WERI-Rb-1 (cell line): ENCODE measurements at regions not wholly inside any gene's neighbourhood (a gene's known extent, or its start where the extent isn't known, plus 50 kb on each side); places are given as distances from the start of the nearest gene placed in this dataset.

ENCODE experiments used
- DNase-seq: peaks from one replicate; pipeline ENCODE4 v3.0.0-alpha.2; 2020
- H3K27ac ChIP-seq: fragments of 250-450 bp; sonication (Bioruptor Pico); 2 replicates; pipeline ENCODE4 v1.5.1; 2020; ENCODE audit warnings: mild to moderate bottlenecking, moderate library complexity
- H3K27me3 ChIP-seq: fragments of 250-450 bp; sonication (Bioruptor Pico); 2 replicates; pipeline ENCODE4 v1.5.1; 2021; ENCODE audit warnings: mild to moderate bottlenecking, low read depth, moderate library complexity; ENCODE audit not compliant: insufficient read depth, severe bottlenecking
- H3K36me3 ChIP-seq: fragments of 250-450 bp; sonication (Bioruptor Pico); 2 replicates; pipeline ENCODE4 v1.5.1; 2020; ENCODE audit warnings: mild to moderate bottlenecking, moderate library complexity
- H3K4me3 ChIP-seq: 2 replicates; pipeline ENCODE4 v1.5.1; 2011; ENCODE audit warnings: low read depth, mild to moderate bottlenecking, control low read depth, low read length
- H3K9me3 ChIP-seq: fragments of 250-450 bp; sonication (Bioruptor Pico); 2 replicates; pipeline ENCODE4 v1.5.1; 2021; ENCODE audit warnings: mild to moderate bottlenecking, moderate library complexity; ENCODE audit not compliant: severe bottlenecking
- TF ChIP-seq, protein P1 (sequence below): IDR thresholded peaks from 2 replicates; pipeline ENCODE4 v1.5.1; 2011; ENCODE audit warnings: low read depth, mild to moderate bottlenecking, control low read depth, inconsistent platforms, low read length

DNA sequence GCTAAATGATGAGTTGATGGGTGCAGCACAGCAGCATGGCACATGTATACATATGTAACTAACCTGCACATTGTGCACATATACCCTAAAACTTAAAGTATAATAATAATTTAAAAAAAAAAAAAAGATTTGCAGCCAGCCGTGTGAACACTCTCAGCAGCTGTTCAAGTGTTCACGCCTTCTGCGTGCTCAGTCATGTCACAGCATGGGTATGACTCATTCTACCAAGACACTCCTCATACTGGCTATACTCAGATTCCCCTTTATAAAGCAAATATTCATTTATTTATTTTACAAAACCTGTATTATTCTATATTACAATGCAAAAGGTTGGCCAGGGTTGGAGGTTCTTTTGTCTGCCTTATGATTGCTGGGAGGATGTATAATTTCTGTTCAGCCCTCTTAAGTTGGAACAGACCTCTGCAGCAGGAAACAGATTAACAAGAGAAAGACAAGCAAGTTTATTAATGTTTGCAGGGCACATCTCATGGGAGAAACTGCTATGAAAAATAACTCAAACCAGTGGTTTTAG lies 1230.6 kb upstream of the CHAC2 start:
- H3K4me3 ChIP-seq, result no peak overlapping the region
- H3K27ac ChIP-seq, result no peak overlapping the region
- H3K27me3 ChIP-seq, result no peaks in the 10 kb centered on the region
- no peaks in the 10 kb centered on the region for H3K9me3 ChIP-seq
- no peak for DNase-seq
- TF ChIP-seq, protein P1, sequence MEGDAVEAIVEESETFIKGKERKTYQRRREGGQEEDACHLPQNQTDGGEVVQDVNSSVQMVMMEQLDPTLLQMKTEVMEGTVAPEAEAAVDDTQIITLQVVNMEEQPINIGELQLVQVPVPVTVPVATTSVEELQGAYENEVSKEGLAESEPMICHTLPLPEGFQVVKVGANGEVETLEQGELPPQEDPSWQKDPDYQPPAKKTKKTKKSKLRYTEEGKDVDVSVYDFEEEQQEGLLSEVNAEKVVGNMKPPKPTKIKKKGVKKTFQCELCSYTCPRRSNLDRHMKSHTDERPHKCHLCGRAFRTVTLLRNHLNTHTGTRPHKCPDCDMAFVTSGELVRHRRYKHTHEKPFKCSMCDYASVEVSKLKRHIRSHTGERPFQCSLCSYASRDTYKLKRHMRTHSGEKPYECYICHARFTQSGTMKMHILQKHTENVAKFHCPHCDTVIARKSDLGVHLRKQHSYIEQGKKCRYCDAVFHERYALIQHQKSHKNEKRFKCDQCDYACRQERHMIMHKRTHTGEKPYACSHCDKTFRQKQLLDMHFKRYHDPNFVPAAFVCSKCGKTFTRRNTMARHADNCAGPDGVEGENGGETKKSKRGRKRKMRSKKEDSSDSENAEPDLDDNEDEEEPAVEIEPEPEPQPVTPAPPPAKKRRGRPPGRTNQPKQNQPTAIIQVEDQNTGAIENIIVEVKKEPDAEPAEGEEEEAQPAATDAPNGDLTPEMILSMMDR, result no peak
- H3K36me3 ChIP-seq, result no peaks in the 10 kb centered on the region

DNA sequence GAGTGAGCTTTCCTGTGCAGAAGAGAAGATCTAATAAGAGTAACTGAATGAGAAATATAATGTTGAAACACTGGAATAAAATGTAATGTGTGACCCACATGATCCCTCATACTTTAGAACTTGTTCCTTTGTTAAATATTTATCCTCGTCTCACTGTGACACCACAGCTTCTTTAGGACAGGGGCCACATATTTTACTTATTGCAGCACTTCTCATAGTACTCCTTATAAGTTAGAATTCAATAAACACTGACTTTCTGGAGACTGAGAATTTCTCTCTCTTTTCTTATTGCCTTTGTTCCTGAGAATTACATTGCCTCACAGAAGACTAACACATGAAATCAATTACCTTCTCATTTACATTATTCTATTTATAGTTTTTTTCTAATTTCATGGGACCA lies 1234.6 kb upstream of the CHAC2 start:
- H3K27me3 ChIP-seq, result no peaks in the 10 kb centered on the region
- no peak overlapping the region for H3K27ac ChIP-seq
- DNase-seq, result no peak
- TF ChIP-seq, protein P1, result no peak
- H3K36me3 ChIP-seq, result no peaks in the 10 kb centered on the region
- H3K9me3 ChIP-seq, result no peaks in the 10 kb centered on the region
- H3K4me3 ChIP-seq, result no peak overlapping the region

DNA sequence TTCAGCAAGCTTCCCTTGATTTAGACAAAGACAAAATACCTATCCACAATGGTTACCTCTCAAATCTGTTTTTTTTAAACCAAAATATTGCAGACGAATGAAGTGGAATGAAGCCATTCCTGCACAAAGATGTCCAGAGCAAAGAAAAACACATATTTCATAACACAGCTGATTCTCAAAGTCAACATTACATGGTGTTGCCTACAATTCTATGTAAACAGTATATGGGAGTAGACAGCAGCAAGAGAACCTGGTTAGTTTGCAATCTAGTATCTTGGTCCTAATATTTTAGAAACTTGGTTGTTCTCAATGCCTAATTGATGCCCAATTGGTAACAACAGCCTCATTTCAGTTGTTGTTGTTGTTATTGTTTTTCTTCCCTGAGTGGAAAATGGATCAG lies 1240.9 kb upstream of the CHAC2 start:
- no peak overlapping the region for H3K27ac ChIP-seq
- no peak overlapping the region for H3K4me3 ChIP-seq
- DNase-seq, result no peak
- H3K9me3 ChIP-seq, result no peaks in the 10 kb centered on the region
- TF ChIP-seq, protein P1, result no peak
- H3K36me3 ChIP-seq, result no peaks in the 10 kb centered on the region
- no peaks in the 10 kb centered on the region for H3K27me3 ChIP-seq

DNA sequence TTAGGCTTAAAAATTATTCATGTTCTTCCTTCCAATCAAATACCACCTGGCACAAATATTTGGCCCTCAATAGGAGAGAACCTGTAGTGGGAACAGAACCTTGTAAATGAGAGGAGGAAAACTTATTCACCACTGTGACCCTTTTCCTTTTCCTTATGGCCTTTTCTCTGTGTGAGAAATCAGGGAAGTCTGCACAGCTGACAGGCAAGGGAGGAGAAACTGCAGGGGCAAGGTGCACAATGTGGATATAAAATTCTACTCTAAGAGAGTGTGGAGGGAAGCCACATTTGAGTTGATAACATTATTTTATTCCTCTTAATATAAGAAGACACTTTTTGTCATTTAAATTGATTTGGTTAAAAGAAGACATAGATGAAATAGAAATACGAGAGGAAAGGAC lies 1247.0 kb upstream of the CHAC2 start:
- no peaks in the 10 kb centered on the region for H3K9me3 ChIP-seq
- DNase-seq, result no peak
- no peaks in the 10 kb centered on the region for H3K36me3 ChIP-seq
- no peaks in the 10 kb centered on the region for H3K27me3 ChIP-seq
- H3K4me3 ChIP-seq, result no peak overlapping the region
- H3K27ac ChIP-seq, result no peak overlapping the region
- TF ChIP-seq, protein P1, result no peak

DNA sequence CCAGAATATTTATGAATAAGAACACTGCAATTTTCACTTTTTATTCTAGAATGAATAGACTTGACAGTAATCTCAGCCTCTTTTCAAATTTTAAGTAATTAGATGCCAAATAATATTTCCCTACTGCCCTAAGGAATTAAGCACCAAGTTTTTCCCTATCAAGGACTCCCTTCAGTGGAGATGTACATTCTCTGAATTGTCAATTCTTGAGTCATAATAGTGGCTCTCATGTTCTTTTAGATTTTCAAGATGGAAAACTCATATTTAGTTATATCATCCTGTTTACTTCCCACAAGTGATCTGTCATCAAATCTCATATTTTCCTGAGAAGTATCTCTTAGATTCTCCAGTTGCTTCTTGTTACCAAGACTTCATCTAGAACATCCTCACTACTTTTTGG lies 1248.9 kb upstream of the CHAC2 start:
- TF ChIP-seq, protein P1, result no peak
- H3K36me3 ChIP-seq, result no peaks in the 10 kb centered on the region
- no peak for DNase-seq
- H3K9me3 ChIP-seq, result no peaks in the 10 kb centered on the region
- H3K27me3 ChIP-seq, result no peaks in the 10 kb centered on the region
- no peak overlapping the region for H3K4me3 ChIP-seq
- H3K27ac ChIP-seq, result no peak overlapping the region

DNA sequence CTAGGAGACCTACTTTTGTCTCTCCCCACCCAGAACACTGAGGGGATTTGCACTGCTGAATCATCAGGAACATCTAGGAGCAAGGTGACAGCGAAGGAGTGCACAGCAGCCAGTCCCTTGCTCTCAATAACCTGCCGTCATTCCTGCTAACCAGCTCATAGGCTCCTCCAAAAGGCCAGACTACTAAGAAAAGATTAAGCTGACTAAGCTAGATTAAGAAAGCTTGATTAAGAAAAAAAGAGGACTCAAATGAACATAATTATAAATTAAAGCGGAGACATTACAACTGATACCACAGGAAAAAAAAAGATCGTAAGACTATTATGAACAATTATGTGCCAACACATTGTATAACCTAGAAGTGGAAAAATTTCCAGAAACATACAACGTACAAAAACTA lies 1254.8 kb upstream of the CHAC2 start:
- H3K27me3 ChIP-seq, result no peaks in the 10 kb centered on the region
- DNase-seq, result no peak
- TF ChIP-seq, protein P1, result no peak
- no peak overlapping the region for H3K27ac ChIP-seq
- H3K4me3 ChIP-seq, result no peak overlapping the region
- no peaks in the 10 kb centered on the region for H3K9me3 ChIP-seq
- no peaks in the 10 kb centered on the region for H3K36me3 ChIP-seq
